ENCODE measurements at regions not wholly inside any gene's neighbourhood (a gene's known extent, or its start where the extent isn't known, plus 50 kb on each side); places are given as distances from the start of the nearest gene placed in this dataset.

DNA sequence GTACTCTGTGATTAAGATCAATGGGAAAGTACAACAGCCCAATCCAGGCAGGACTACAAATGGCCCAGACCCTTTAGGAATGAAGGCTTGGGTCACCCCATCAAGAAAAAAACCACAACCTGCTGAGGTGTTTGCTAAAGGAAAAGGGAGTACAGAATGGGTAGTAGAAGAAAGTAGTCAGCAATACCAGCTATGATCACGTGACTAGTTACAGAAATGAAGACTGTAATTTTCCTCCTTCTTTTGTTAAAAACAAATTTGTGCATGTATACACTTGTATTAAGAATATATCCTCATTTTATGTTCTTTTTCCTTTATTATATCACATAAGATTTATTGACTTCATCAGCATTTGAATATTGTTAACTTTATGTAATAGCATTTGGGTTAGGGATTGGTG lies 160.1 kb upstream of the TBX22 start (continued):
- TF ChIP-seq, protein P1, sequence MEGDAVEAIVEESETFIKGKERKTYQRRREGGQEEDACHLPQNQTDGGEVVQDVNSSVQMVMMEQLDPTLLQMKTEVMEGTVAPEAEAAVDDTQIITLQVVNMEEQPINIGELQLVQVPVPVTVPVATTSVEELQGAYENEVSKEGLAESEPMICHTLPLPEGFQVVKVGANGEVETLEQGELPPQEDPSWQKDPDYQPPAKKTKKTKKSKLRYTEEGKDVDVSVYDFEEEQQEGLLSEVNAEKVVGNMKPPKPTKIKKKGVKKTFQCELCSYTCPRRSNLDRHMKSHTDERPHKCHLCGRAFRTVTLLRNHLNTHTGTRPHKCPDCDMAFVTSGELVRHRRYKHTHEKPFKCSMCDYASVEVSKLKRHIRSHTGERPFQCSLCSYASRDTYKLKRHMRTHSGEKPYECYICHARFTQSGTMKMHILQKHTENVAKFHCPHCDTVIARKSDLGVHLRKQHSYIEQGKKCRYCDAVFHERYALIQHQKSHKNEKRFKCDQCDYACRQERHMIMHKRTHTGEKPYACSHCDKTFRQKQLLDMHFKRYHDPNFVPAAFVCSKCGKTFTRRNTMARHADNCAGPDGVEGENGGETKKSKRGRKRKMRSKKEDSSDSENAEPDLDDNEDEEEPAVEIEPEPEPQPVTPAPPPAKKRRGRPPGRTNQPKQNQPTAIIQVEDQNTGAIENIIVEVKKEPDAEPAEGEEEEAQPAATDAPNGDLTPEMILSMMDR (IDR thresholded peaks at IDR 0.05), result no peak
- no peak for TF ChIP-seq RFX5 (IDR thresholded peaks at IDR 0.05; ENCODE audit: low read length)
- no peak for TF ChIP-seq POLR2AphosphoS5 (IDR thresholded peaks at IDR 0.05; ENCODE audit: low read depth, low read length)
- no peak for TF ChIP-seq NFIC (IDR thresholded peaks at IDR 0.05; ENCODE audit: borderline replicate concordance)
